ENCODE measurements at regions not wholly inside any gene's neighbourhood (a gene's known extent, or its start where the extent isn't known, plus 50 kb on each side); places are given as distances from the start of the nearest gene placed in this dataset.

DNA sequence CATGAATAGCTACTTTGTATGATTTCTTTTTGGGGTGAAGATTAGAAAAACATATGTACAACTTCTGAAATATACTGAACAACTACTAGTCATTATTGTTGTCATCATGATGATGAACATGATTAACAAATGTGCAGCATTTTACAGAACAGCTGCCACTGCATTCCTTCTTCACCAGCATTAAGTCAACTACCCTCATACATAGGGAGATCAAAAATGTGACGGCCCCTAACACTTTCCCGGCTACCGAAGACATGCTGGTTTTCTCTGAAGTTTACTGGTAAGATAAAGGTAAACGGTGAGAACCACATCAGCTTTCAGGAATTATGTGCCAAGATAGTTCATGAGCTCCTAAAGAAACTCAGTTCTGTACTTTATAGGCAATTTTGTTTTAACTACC is 121.0 kb upstream of the LRATD1 start:
- Histone ChIP-seq H3K9me3 (ENCODE audit: control extremely low read depth in 1 of 5, control insufficient read depth in 4 of 5, insufficient read depth in 2 of 5, low read depth in 1 of 5, low read length in 4 of 5) (peaks cover 0 to 2% (median 0%) of the 10 kb centered on the region in 5 experiments), H3K4me1 (ENCODE audit: control extremely low read depth in 1 of 4, control insufficient read depth in 4 of 4, insufficient read depth in 4 of 4, low read length in 3 of 4) (no peaks in the 10 kb centered on the region), H3K27ac (ENCODE audit: insufficient read depth in 1 of 2, low read depth in 1 of 2, low read length in 2 of 2, poor library complexity in 1 of 2, severe bottlenecking in 2 of 2) (no peak overlapping the region), H3K27me3 (replicated peaks in 2 of 5; ENCODE audit: control insufficient read depth in 4 of 5, insufficient read depth in 5 of 5, low read length in 4 of 5) (no peaks in the 10 kb centered on the region), H3K4me3 (ENCODE audit: control insufficient read depth in 1 of 7, extremely low read depth in 1 of 7, insufficient read depth in 4 of 7, low read depth in 2 of 7, low read length in 6 of 7) (no peak overlapping the region), H3K36me3 (ENCODE audit: control insufficient read depth in 4 of 4, insufficient read depth in 4 of 4, low read length in 3 of 4) (no peaks in the 10 kb centered on the region)
- CTCF ChIA-PET: no interaction called here
- WGBS (ENCODE audit: insufficient coverage): 100% methylated on average over 1 of the region's 4 CpGs
- DNase-seq: no peak
- POLR2A ChIA-PET: no interaction called here

GRCh38 chr2:14513903-14514302 is 118.6 kb upstream of the LRATD1 start:
- H3K27me3 ChIP-seq (replicated peaks in 2 of 5; ENCODE audit: control insufficient read depth in 4 of 5, insufficient read depth in 5 of 5, low read length in 4 of 5): no peaks in the 10 kb centered on the region
- no peaks in the 10 kb centered on the region for H3K36me3 ChIP-seq (ENCODE audit: control insufficient read depth in 4 of 4, insufficient read depth in 4 of 4, low read length in 3 of 4)
- H3K9me3 ChIP-seq (ENCODE audit: control extremely low read depth in 1 of 5, control insufficient read depth in 4 of 5, insufficient read depth in 2 of 5, low read depth in 1 of 5, low read length in 4 of 5): no peaks in the 10 kb centered on the region
- no peak for DNase-seq
- CTCF ChIA-PET: no interaction called here
- H3K27ac ChIP-seq (ENCODE audit: insufficient read depth in 1 of 2, low read depth in 1 of 2, low read length in 2 of 2, poor library complexity in 1 of 2, severe bottlenecking in 2 of 2): no peak overlapping the region
- no peak overlapping the region for H3K4me3 ChIP-seq (ENCODE audit: control insufficient read depth in 1 of 7, extremely low read depth in 1 of 7, insufficient read depth in 4 of 7, low read depth in 2 of 7, low read length in 6 of 7)
- no peaks in the 10 kb centered on the region for H3K4me1 ChIP-seq (ENCODE audit: control extremely low read depth in 1 of 4, control insufficient read depth in 4 of 4, insufficient read depth in 4 of 4, low read length in 3 of 4)
- WGBS (ENCODE audit: insufficient coverage): 17% methylated on average over 1 of the region's 1 CpG
- POLR2A ChIA-PET: no interaction called here

GRCh38 chr2:14516844-14517243 is 115.7 kb upstream of the LRATD1 start:
- H3K9me3 ChIP-seq (ENCODE audit: control extremely low read depth in 1 of 5, control insufficient read depth in 4 of 5, insufficient read depth in 2 of 5, low read depth in 1 of 5, low read length in 4 of 5): no peaks in the 10 kb centered on the region
- H3K4me1 ChIP-seq (ENCODE audit: control extremely low read depth in 1 of 4, control insufficient read depth in 4 of 4, insufficient read depth in 4 of 4, low read length in 3 of 4): no peaks in the 10 kb centered on the region
- CTCF ChIA-PET: no interaction called here
- H3K27me3 ChIP-seq (replicated peaks in 2 of 5; ENCODE audit: control insufficient read depth in 4 of 5, insufficient read depth in 5 of 5, low read length in 4 of 5): no peaks in the 10 kb centered on the region
- H3K4me3 ChIP-seq (ENCODE audit: control insufficient read depth in 1 of 7, extremely low read depth in 1 of 7, insufficient read depth in 4 of 7, low read depth in 2 of 7, low read length in 6 of 7): no peak overlapping the region
- no peaks in the 10 kb centered on the region for H3K36me3 ChIP-seq (ENCODE audit: control insufficient read depth in 4 of 4, insufficient read depth in 4 of 4, low read length in 3 of 4)
- 100% methylated on average over 1 of the region's 1 CpG for WGBS (ENCODE audit: insufficient coverage)
- DNase-seq: no peak
- no peak overlapping the region for H3K27ac ChIP-seq (ENCODE audit: insufficient read depth in 1 of 2, low read depth in 1 of 2, low read length in 2 of 2, poor library complexity in 1 of 2, severe bottlenecking in 2 of 2)
- POLR2A ChIA-PET: no interaction called here

GRCh38 chr2:14517731-14518130 is 114.8 kb upstream of the LRATD1 start:
- Histone ChIP-seq H3K27ac (ENCODE audit: insufficient read depth in 1 of 2, low read depth in 1 of 2, low read length in 2 of 2, poor library complexity in 1 of 2, severe bottlenecking in 2 of 2) (no peak overlapping the region), H3K4me3 (ENCODE audit: control insufficient read depth in 1 of 7, extremely low read depth in 1 of 7, insufficient read depth in 4 of 7, low read depth in 2 of 7, low read length in 6 of 7) (no peak overlapping the region), H3K27me3 (replicated peaks in 2 of 5; ENCODE audit: control insufficient read depth in 4 of 5, insufficient read depth in 5 of 5, low read length in 4 of 5) (no peaks in the 10 kb centered on the region), H3K9me3 (ENCODE audit: control extremely low read depth in 1 of 5, control insufficient read depth in 4 of 5, insufficient read depth in 2 of 5, low read depth in 1 of 5, low read length in 4 of 5) (no peaks in the 10 kb centered on the region), H3K36me3 (ENCODE audit: control insufficient read depth in 4 of 4, insufficient read depth in 4 of 4, low read length in 3 of 4) (no peaks in the 10 kb centered on the region), H3K4me1 (ENCODE audit: control extremely low read depth in 1 of 4, control insufficient read depth in 4 of 4, insufficient read depth in 4 of 4, low read length in 3 of 4) (no peaks in the 10 kb centered on the region)
- no peak for DNase-seq
- ChIA-PET CTCF (no interaction called here), POLR2A (no interaction called here)
- WGBS (ENCODE audit: insufficient coverage): no CpG with 5 or more reads among the region's 4 CpGs

DNA sequence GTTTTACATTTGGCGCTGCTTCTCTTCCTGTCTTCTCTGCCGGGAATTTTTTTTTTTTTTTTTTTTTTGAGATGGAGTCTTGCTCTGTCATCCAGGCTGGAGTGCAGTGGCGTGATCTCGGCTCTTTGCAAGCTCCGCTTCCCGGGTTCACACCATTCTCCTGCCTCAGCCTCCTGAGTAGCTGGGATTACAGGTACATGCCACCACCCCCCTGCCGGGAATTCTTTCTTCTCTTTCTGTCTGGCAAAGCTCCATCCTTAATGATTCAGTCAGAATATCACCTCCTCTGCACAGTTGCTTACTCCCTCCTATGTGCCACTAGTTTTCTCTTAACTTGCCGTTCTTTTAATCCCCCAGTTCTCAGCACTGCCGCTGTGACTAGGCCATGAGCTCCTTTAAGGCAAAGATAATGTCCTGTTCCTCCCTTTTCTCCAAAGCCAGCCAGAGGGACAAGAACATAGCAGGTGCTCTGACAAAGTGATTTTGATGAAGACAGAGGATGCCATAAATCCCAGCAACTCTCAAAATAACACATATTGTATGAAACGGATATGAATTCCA is 112.1 kb upstream of the LRATD1 start:
- DNase-seq: no peak
- ChIA-PET POLR2A (no interaction called here), CTCF (no interaction called here)
- no peak overlapping the region for H3K4me3 ChIP-seq (ENCODE audit: control insufficient read depth in 1 of 7, extremely low read depth in 1 of 7, insufficient read depth in 4 of 7, low read depth in 2 of 7, low read length in 6 of 7)
- H3K4me1 ChIP-seq (ENCODE audit: control extremely low read depth in 1 of 4, control insufficient read depth in 4 of 4, insufficient read depth in 4 of 4, low read length in 3 of 4): no peaks in the 10 kb centered on the region
- no peaks in the 10 kb centered on the region for H3K36me3 ChIP-seq (ENCODE audit: control insufficient read depth in 4 of 4, insufficient read depth in 4 of 4, low read length in 3 of 4)
- 100% methylated on average over 6 of the region's 10 CpGs for WGBS (ENCODE audit: insufficient coverage)
- H3K9me3 ChIP-seq (ENCODE audit: control extremely low read depth in 1 of 5, control insufficient read depth in 4 of 5, insufficient read depth in 2 of 5, low read depth in 1 of 5, low read length in 4 of 5): no peaks in the 10 kb centered on the region
- H3K27ac ChIP-seq (ENCODE audit: insufficient read depth in 1 of 2, low read depth in 1 of 2, low read length in 2 of 2, poor library complexity in 1 of 2, severe bottlenecking in 2 of 2): no peak overlapping the region
- H3K27me3 ChIP-seq (replicated peaks in 2 of 5; ENCODE audit: control insufficient read depth in 4 of 5, insufficient read depth in 5 of 5, low read length in 4 of 5): no peaks in the 10 kb centered on the region

GRCh38 chr2:14524041-14524802 is 108.3 kb upstream of the LRATD1 start:
- Histone ChIP-seq H3K27ac (ENCODE audit: insufficient read depth in 1 of 2, low read depth in 1 of 2, low read length in 2 of 2, poor library complexity in 1 of 2, severe bottlenecking in 2 of 2) (no peak overlapping the region), H3K9me3 (ENCODE audit: control extremely low read depth in 1 of 5, control insufficient read depth in 4 of 5, insufficient read depth in 2 of 5, low read depth in 1 of 5, low read length in 4 of 5) (no peaks in the 10 kb centered on the region), H3K27me3 (replicated peaks in 2 of 5; ENCODE audit: control insufficient read depth in 4 of 5, insufficient read depth in 5 of 5, low read length in 4 of 5) (no peaks in the 10 kb centered on the region), H3K4me3 (ENCODE audit: control insufficient read depth in 1 of 7, extremely low read depth in 1 of 7, insufficient read depth in 4 of 7, low read depth in 2 of 7, low read length in 6 of 7) (no peak overlapping the region), H3K4me1 (ENCODE audit: control extremely low read depth in 1 of 4, control insufficient read depth in 4 of 4, insufficient read depth in 4 of 4, low read length in 3 of 4) (no peaks in the 10 kb centered on the region), H3K36me3 (ENCODE audit: control insufficient read depth in 4 of 4, insufficient read depth in 4 of 4, low read length in 3 of 4) (no peaks in the 10 kb centered on the region)
- ChIA-PET POLR2A (no interaction called here), CTCF (no interaction called here)
- WGBS (ENCODE audit: insufficient coverage): 90% methylated on average over 4 of the region's 7 CpGs
- no peak for DNase-seq

GRCh38 chr2:14524803-14525080 is 107.8 kb upstream of the LRATD1 start:
- no peak overlapping the region for H3K27ac ChIP-seq (ENCODE audit: insufficient read depth in 1 of 2, low read depth in 1 of 2, low read length in 2 of 2, poor library complexity in 1 of 2, severe bottlenecking in 2 of 2)
- no peaks in the 10 kb centered on the region for H3K36me3 ChIP-seq (ENCODE audit: control insufficient read depth in 4 of 4, insufficient read depth in 4 of 4, low read length in 3 of 4)
- ChIA-PET POLR2A (no interaction called here), CTCF (no interaction called here)
- H3K4me3 ChIP-seq (ENCODE audit: control insufficient read depth in 1 of 7, extremely low read depth in 1 of 7, insufficient read depth in 4 of 7, low read depth in 2 of 7, low read length in 6 of 7): no peak overlapping the region
- no peaks in the 10 kb centered on the region for H3K4me1 ChIP-seq (ENCODE audit: control extremely low read depth in 1 of 4, control insufficient read depth in 4 of 4, insufficient read depth in 4 of 4, low read length in 3 of 4)
- no peaks in the 10 kb centered on the region for H3K27me3 ChIP-seq (replicated peaks in 2 of 5; ENCODE audit: control insufficient read depth in 4 of 5, insufficient read depth in 5 of 5, low read length in 4 of 5)
- H3K9me3 ChIP-seq (ENCODE audit: control extremely low read depth in 1 of 5, control insufficient read depth in 4 of 5, insufficient read depth in 2 of 5, low read depth in 1 of 5, low read length in 4 of 5): no peaks in the 10 kb centered on the region
- DNase-seq: no peak

Data from common myeloid progenitor, CD34-positive (primary cell).